Endodermal cell (in vitro differentiated cells): ENCODE measurements at regions not wholly inside any gene's neighbourhood (a gene's known extent, or its start where the extent isn't known, plus 50 kb on each side); places are given as distances from the start of the nearest gene placed in this dataset.

ENCODE experiments used
- DNase-seq: peaks from one replicate; pipeline ENCODE4 v3.0.0-alpha.2; 2017
- H3K27ac ChIP-seq: 2 replicates; pipeline ENCODE4 v1.5.1; 2013; ENCODE audit warnings: mild to moderate bottlenecking, low read depth, low read length, moderate library complexity
- H3K27me3 ChIP-seq: 2 replicates; pipeline ENCODE4 v1.6.1; 2013; ENCODE audit warnings: mild to moderate bottlenecking, low read length, moderate library complexity; ENCODE audit not compliant: insufficient read depth, control insufficient read depth, poor library complexity, severe bottlenecking
- H3K36me3 ChIP-seq: 2 replicates; pipeline ENCODE4 v1.7.0; 2013; ENCODE audit warnings: mild to moderate bottlenecking, low read length, moderate library complexity; ENCODE audit not compliant: control insufficient read depth, insufficient read depth
- H3K4me1 ChIP-seq: one replicate; pipeline ENCODE4 v1.7.0; 2013; ENCODE audit warnings: low read length; ENCODE audit not compliant: control insufficient read depth, insufficient read depth
- H3K4me3 ChIP-seq: 2 replicates; pipeline ENCODE4 v1.5.1; 2013; ENCODE audit warnings: mild to moderate bottlenecking, low read length, moderate library complexity
- H3K9ac ChIP-seq: 2 replicates; pipeline ENCODE4 v1.6.1; 2013; ENCODE audit warnings: mild to moderate bottlenecking, low read length, moderate library complexity; ENCODE audit not compliant: poor library complexity, severe bottlenecking; ENCODE audit errors: extremely low read depth
- H3K9me3 ChIP-seq: 2 replicates; pipeline ENCODE4 v1.6.1; 2013; ENCODE audit warnings: mild to moderate bottlenecking, low read length, moderate library complexity; ENCODE audit not compliant: control insufficient read depth
- H3K27ac Mint-ChIP-seq: 2 replicates; pipeline ENCODE4 v1.8.0; 2020; ENCODE audit warnings: mixed read lengths
- H3K27me3 Mint-ChIP-seq: 2 replicates; pipeline ENCODE4 v1.8.0; 2021; ENCODE audit warnings: mild to moderate bottlenecking, mixed read lengths; ENCODE audit not compliant: insufficient read depth
- H3K36me3 Mint-ChIP-seq: 2 replicates; pipeline ENCODE4 v1.8.0; 2020; ENCODE audit warnings: low read depth, mixed read lengths
- H3K4me1 Mint-ChIP-seq: 2 replicates; pipeline ENCODE4 v1.8.0; 2020; ENCODE audit warnings: mixed read lengths
- H3K4me3 Mint-ChIP-seq: 2 replicates; pipeline ENCODE4 v1.8.0; 2020; ENCODE audit warnings: mild to moderate bottlenecking, moderate library complexity, mixed read lengths
- H3K9me3 Mint-ChIP-seq: 2 replicates; pipeline ENCODE4 v1.8.0; 2020; ENCODE audit warnings: mild to moderate bottlenecking, mixed read lengths
- CTCF ChIP-seq: fragments of 200-600 bp; sonication (generic); conservative IDR thresholded peaks from 2 replicates; pipeline ENCODE4 v1.5.0; 2021; ENCODE audit warnings: antibody characterized with exemption, mild to moderate bottlenecking
- WGBS, 2 experiments: methylation state at CpG; one replicate each; pipeline versions ENCODE4 v1.1.5 to v1.1.7; 2013; ENCODE audit warnings: missing lambda C conversion rate in 2 of 2, mixed read lengths in 1 of 2; ENCODE audit not compliant: insufficient coverage in 1 of 2, insufficient read length in 1 of 2; 5-methylcytosine and 5-hydroxymethylcytosine counted together

DNA sequence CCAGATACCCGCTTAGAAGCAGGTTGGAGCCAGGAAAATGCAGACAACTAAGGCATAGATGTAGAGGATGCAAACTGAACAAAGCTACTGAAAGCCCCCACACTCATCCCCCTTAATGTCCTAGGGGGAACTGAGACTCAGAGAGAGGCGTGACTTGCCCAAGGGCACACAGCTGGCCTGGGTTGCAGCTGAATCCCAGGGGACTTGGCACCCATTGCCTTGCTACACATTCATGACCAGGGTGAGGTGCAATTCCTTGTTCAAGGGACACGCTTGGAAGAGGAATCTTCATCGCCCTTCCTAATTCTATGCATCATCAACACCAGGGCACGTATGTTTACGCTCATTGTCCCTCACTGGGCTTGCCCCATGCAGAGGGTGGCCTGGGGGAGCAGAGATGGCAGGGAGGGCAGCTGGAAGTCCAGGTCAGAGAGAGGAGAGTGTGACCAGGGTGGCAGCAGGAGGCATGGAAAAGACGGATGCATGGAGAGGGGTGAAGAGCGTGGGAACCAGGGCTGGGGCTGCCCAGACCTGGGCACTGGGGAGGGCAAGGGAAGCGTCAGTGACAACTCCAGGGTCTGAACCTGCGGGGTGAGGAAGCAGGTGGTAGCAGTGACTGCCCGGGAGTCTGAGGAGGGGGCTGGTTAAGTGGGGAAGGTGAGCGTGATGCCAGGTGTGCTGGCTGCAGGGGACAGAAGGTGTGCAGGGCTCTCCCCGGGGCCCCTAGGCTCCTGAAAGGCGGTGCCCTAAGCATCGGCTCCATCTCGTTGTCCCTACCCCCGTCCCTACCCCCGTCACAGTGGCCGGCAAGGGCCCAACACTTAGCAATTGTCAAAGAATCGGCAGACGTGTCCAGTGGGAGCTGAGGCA, 267.1 kb upstream of the TNRC6C start:
- H3K27me3 ChIP-seq = peaks cover 34% of the 10 kb centered on the region

GRCh38 chr17:77692571-77693161, 265.8 kb upstream of the TNRC6C start:
- Mint-ChIP-seq H3K27me3 (peaks cover 51% of the 10 kb centered on the region), H3K4me1 (peaks cover 10% of the 10 kb centered on the region)
- 87 to 89% methylated on average over 4 to 12 of the region's 12 CpGs for WGBS, 2 experiments

More for the DNA sequence above, 267.1 kb upstream of the TNRC6C start:
- H3K4me1 ChIP-seq = no peaks in the 10 kb centered on the region
- H3K27ac ChIP-seq = no peak overlapping the region
- peaks cover 40% of the 10 kb centered on the region for H3K27me3 Mint-ChIP-seq
- no peaks in the 10 kb centered on the region for H3K9me3 ChIP-seq
- H3K4me1 Mint-ChIP-seq = peaks cover 4% of the 10 kb centered on the region
- no peak overlapping the region for H3K27ac Mint-ChIP-seq
- peak; percentile 39 for DNase-seq
- H3K36me3 Mint-ChIP-seq = no peaks in the 10 kb centered on the region
- no peak overlapping the region for H3K4me3 Mint-ChIP-seq
- H3K4me3 ChIP-seq = no peak overlapping the region
- H3K36me3 ChIP-seq = no peaks in the 10 kb centered on the region
- H3K9me3 Mint-ChIP-seq = no peaks in the 10 kb centered on the region
- TF ChIP-seq CTCF = no peak
- no peak overlapping the region for H3K9ac ChIP-seq
- WGBS, 2 experiments = 85 to 87% methylated on average over 7 to 21 of the region's 21 CpGs

GRCh38 chr17:77693301-77693700, 265.2 kb upstream of the TNRC6C start:
- no peaks in the 10 kb centered on the region for H3K9me3 Mint-ChIP-seq
- 91 to 98% methylated on average over 6 to 9 of the region's 9 CpGs for WGBS, 2 experiments
- H3K36me3 ChIP-seq = no peaks in the 10 kb centered on the region
- peak; percentile 47 for DNase-seq
- no peak overlapping the region for H3K27ac Mint-ChIP-seq
- no peak overlapping the region for H3K4me3 ChIP-seq
- no peaks in the 10 kb centered on the region for H3K9me3 ChIP-seq
- no peak overlapping the region for H3K9ac ChIP-seq
- H3K27me3 Mint-ChIP-seq = peaks cover 57% of the 10 kb centered on the region
- no peaks in the 10 kb centered on the region for H3K36me3 Mint-ChIP-seq
- TF ChIP-seq CTCF = no peak
- no peak overlapping the region for H3K4me3 Mint-ChIP-seq
- H3K27ac ChIP-seq = no peak overlapping the region
- no peaks in the 10 kb centered on the region for H3K4me1 ChIP-seq
- peaks cover 41% of the 10 kb centered on the region for H3K27me3 ChIP-seq
- H3K4me1 Mint-ChIP-seq = peaks cover 10% of the 10 kb centered on the region

More at GRCh38 chr17:77692571-77693161, 265.8 kb upstream of the TNRC6C start:
- Mint-ChIP-seq H3K4me3 (no peak overlapping the region), H3K27ac (no peak overlapping the region), H3K36me3 (no peaks in the 10 kb centered on the region), H3K9me3 (no peaks in the 10 kb centered on the region)
- DNase-seq = peak; percentile 42
- TF ChIP-seq CTCF = no peak
- H3K27me3 ChIP-seq = peaks cover 39% of the 10 kb centered on the region
- H3K9ac ChIP-seq = no peak overlapping the region
- no peak overlapping the region for H3K27ac ChIP-seq
- H3K4me1 ChIP-seq = no peaks in the 10 kb centered on the region
- H3K4me3 ChIP-seq = no peak overlapping the region
- no peaks in the 10 kb centered on the region for H3K36me3 ChIP-seq
- no peaks in the 10 kb centered on the region for H3K9me3 ChIP-seq
